HG02678 (cell line): ENCODE measurements at regions not wholly inside any gene's neighbourhood (a gene's known extent, or its start where the extent isn't known, plus 50 kb on each side); places are given as distances from the start of the nearest gene placed in this dataset.
"Not testable (repeated sequence)": the region's sequence is repeated elsewhere in the genome, so short reads cannot be mapped to it uniquely, and the experiment has no call there.

Experiments used
- ATAC-seq: cut with Tn5 transposase; IDR thresholded peaks from one replicate; pipeline ENCODE4 v1.9.1; 2021; ENCODE audit warnings: mild to moderate bottlenecking, moderate library complexity; ENCODE audit not compliant: unreplicated experiment

DNA sequence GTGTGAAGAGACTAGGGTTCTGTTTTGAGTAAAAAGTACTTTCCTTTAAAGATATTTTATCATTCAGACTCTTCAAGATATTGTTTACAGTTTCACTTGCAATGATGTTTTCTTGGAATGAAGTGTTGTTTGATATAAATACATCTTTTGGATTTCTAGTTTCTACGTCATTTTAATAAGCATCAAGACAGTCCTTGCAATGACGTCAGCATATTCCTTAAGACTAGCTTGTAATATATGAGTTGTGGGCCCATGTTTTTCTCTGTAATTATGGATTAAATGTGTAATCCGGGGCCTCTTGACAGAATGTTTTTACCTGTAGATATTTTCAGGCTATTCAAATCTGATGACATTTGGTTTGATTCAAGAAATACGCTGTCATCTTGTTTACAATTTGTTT is 66.1 kb downstream of the RBMX2 start:
- ATAC-seq = no peak

- no peak for ATAC-seq
Observed at GRCh38 chrX:130468395-130468923, 66.7 kb downstream of the RBMX2 start.

DNA sequence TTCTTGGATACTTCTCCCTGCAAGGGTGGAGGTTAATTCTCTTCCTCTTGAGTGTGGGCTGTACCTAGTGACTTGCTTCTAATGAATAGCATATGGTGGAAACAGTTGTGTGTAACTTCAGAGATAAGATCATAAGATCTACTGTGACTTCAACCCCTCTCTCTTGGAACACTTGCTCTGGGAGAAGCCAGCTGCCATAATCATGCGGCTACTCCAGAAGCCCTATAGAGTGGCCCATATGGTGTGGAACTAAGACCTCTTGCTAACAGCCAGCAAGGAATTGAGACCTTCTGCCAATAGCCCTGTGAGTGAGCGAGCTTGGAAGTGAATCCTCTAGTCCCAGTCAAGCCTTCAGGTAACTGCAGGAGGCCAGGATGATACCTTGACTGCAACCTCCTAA is 81.1 kb downstream of the RBMX2 start:
- no peak for ATAC-seq

- ATAC-seq = no peak
Observed at GRCh38 chrX:130485870-130486269, 84.1 kb downstream of the RBMX2 start.

DNA sequence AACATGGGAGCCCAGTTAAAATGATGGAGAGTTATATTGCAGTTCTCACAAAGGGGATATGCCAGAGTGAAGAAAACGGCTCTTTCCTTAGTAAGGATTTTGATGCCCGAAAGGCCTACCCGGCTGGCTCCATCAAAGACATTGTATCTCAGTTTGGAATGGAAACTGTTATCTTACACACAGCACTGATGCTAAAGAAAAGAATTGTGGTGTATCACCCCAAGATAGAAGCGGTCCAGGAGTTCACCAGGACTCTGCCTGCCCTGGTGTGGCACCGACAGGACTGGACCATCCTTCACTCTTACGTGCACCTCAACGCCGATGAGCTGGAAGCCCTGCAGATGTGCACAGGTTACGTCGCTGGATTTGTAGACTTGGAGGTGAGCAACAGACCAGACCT is 93.7 kb downstream of the RBMX2 start:
- not testable (repeated sequence) for ATAC-seq

DNA sequence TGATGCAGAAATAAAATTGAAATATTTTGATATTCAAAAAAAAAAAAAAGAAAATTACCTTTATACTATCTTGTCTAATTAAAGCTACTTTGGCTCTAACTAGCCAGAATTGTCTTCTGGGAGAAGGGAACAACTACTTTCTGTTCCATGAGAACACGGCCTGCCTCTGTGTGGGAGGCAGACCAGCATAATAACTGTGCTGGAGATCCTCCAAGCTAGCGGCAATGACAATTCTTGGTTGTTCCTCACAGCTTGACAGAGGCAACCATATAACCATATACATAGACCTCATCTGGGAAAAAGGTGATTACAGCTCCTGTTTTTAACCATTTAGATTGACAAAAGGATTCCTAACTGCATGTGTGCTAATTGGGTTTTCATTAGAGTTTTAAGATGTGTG is 95.7 kb downstream of the RBMX2 start:
- ATAC-seq = no peak

DNA sequence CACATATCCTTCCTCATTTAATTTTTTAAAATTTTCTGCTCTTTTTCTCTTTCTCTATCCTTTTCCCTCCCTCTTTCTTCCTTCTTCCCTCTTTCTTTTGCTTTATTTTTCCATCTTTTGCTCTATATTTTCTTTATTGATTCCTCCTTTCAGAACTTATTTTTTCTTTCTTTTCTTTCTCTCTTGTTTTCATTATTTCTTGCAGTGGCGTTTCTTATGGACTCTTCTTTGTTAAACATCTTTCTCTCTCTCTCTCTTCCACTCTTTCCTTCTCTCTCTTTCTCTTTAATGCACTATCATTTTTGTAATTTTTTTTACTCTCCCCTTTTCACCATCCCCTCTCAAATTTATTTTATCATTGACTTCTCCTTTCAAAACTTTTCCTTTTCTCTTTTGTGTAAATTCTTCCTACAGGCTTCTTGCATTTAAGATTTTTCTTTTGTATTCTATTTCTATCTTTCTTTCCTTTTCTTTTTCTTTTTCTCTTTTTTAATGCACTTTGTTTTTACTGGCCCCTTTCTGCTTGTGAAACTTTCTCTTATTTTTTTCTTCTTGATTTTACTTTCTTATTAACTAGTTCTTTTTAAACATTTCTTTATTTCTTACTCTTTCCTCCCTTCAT is 97.0 kb downstream of the RBMX2 start:
- no peak for ATAC-seq

DNA sequence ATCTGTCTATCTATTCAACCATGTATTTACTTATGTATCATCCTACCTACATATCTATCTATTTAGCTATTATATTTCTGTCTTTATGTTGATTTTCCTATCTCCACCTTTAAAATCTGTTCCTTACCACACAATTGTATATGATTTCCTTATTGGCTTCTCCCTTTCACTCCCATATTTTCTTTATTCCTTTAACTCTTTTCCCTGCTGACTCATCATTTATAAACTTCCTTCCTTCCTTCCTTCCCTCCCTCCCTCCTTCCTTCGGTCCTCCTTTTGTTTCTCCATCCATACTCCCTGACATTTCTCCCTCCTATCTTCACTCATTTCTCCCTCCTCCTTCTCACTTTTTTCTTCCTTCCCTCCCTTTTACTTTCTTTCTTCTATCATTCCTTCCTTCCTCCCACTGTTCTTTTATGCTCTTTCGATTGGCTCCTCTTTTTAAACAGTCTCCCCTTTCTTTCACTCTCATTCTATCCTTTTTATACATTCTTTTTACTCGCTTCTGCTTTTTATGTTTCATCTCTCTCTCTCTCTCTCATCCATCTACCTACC is 100.3 kb downstream of the RBMX2 start:
- no peak for ATAC-seq

DNA sequence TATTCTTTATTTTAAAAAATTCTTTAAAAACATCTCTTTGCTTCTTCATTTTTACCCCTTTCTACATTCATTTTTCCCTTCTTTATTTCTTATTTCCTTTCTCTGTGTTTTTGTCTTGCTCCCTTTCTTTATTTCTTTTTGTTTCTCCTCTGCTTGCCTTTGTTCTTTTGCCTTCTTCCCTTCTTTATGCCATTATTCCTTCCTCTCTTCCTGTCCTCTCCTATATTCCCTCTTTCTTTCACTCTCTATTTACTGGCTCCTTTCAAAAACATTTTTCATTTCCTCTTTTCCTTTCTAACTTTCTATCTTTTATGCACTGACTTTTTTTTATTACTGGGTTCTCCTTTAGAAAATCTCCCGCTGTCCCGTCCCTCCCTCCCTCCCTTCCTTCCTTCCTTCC is 102.2 kb downstream of the RBMX2 start:
- no peak for ATAC-seq

DNA sequence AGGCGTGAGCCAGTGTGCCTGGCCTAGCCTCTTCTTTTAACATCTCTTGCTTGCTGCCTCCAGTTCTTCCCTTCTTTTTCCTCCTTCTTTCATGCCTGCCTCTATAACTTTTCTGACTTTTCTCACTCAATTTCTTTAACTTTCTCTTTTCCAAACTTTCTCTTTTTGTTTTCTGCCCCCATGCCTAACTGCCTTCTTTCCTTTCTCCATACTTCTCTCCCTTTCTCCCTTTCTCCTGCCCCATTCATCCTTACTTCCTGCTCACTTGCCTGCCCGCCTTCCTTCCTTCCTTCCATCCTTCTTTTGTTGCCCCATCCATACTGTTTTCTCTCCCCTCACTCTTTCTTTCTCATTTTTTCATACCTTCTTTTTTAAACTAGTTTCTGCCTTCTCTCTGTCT is 105.2 kb downstream of the RBMX2 start:
- ATAC-seq = no peak

GRCh38 chrX:130512534-130512933 is 110.7 kb downstream of the RBMX2 start:
- not testable (repeated sequence) for ATAC-seq

DNA sequence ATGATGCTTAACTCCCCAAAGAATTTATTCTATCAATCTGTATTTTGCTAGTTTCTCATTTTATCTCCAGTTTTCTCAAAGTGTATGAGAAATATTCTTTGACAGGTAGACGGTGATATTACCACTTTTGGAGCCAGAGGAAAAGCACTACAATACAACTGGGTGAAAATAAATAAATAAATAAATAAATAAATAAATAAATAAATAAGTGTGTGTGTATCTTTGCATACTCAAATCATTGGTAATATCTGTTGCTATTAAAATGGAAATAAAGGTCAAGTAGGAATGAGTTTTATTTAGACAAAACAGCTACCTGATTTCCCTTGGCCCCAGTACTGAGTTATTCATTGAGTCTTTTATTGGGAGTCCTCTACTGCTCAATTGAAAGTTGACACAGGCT is 114.3 kb downstream of the RBMX2 start:
- no peak for ATAC-seq

- ATAC-seq = no peak
Observed at GRCh38 chrX:130523460-130524394, 121.9 kb downstream of the RBMX2 start.

- ATAC-seq = no peak
Observed at GRCh38 chrX:130524476-130525194, 122.8 kb downstream of the RBMX2 start.

GRCh38 chrX:130529531-130529930 is 127.7 kb downstream of the RBMX2 start:
- ATAC-seq = no peak

DNA sequence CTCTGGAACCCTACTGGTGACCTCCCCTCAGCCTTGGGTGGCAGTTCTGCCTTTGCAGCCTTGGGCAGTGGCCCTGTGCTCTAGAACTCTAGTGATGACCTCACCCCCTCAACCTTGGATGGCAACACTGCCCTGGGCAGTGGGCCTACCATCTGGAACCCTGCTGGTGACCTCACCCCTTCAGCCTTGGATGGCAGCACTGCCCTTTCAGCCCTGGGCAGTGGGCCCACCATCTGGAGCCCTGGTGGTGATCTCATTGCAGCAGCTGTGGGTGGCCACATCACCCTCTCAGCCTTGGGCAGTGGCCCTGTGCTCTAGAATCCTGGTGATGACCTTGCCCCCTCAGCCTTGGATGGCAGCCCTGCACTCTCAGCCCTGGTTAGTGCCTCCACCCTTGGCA is 129.3 kb downstream of the RBMX2 start:
- no peak for ATAC-seq

DNA sequence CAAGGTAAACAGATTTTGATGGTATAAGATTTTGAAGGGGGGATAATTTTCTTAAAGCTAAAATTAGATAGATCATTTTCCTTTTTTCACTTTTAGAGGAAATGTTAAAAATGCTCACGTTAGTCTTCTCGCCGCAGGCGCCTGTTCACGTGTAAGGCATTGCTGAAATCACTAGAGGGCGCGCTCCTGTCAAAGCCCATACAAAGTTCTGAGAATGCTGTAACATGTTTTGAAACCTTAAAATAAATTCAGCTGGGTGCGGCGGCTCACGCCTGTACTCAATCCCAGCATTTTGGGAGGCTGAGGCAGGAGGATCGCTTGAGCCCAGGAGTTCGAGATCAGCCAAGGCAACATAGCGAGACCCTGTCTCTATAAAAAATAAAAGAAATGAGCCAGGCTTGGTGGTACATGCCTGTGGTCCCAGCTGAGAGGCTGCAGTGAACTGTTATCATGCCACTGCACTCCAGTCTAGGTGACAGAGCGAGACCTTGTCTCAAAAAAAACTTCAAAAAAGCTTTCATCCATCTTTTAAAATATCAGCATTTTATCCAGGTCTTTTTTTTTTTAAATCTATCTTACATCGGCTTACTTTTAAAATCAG is 138.0 kb downstream of the RBMX2 start:
- ATAC-seq = peak; percentile 51

DNA sequence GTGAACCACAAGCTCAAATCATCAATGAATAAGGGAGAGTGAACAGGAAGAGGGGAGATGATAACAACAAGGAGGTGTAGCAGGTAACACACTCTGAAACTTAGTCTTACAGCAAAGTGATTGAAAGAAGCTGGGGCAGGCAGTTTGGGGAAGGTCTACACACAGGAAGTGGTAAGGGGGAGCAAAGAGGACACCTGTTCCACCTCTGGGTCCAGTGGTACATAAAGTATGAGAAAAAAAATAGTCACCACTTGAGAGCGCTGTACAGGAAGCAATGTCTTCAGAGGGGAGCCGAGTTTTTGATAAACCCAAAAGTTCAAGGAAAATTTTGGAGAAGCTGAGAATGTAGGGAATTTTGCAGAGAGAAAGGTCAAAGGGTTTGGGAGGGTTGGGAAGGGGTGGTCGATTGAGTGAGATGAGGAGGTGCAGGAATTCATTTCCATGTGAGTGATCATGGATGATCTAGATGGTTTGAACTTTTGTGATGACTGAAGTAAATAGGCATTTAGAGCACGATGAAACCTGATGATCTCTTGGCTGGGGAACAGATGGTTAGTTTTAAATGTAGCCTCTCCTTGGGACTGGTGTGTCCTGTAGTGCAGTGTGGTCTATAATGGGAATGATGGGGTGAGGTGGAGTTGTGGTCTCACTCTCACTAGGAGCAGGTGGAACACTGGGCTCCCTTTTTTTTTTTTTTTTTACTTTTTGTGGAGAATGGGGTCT is 142.0 kb downstream of the RBMX2 start:
- no peak for ATAC-seq

- no peak for ATAC-seq
Observed at GRCh38 chrX:130545796-130546195, 144.0 kb downstream of the RBMX2 start.

GRCh38 chrX:130549382-130549781 is 147.6 kb downstream of the RBMX2 start:
- ATAC-seq = not testable (repeated sequence)
